M059J (cell line): ENCODE measurements at regions not wholly inside any gene's neighbourhood (a gene's known extent, or its start where the extent isn't known, plus 50 kb on each side); places are given as distances from the start of the nearest gene placed in this dataset.

Experiments
- DNase-seq: peaks from one replicate; pipeline ENCODE4 v3.0.0-alpha.2; 2012; ENCODE audit warnings: low read depth

DNA sequence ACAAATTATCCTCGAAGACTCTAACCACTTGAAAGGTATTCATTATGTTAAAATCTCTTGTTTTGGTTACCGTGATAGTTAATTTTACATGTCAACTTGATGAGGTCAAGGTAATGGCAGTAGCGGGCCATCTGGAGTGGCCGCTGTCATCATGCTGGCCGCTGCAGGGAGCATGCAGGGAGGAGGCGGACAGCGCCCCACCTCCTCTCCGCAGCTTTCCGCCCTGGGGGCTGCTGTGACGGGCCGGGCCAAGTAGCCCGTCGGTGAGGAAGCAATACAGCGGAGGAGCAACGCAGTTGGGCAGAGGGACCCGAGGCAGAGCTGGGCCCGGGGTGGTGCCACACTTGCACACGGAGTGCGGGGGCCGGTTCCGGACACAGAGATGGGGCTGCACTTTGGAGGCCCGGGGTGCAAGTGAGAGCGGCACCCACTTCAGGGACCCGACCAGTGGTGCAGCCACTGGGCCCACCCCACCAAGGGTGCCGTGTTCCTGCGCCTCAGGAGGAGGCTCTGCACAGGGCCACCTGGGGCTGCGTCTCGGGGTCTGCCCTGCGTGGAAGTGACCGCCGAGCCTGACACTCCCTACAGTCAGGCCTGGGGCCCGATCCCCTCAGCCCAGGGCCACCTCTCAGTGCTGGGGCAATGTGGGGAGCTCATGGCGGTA, 452.4 kb downstream of the LRATD1 start:
- DNase-seq: no peak

DNA sequence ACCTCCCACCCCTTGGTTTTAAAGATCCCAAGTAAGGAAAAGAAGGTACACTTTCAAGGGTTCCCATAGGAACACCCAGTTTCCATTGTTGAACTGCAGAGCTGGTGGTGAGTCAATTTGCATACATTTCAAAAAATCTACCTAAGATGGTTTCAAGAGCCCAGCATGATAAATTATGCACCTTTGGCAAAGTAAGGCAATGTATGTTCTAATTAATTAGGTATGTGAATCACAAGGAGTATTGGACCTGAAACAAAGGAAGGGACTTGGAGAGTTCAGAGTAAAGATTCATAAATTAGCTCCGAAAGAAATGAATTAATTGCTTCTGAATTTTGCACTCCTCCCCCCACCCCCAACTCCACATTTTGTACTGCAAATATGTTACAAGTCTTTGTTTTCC, 459.7 kb downstream of the LRATD1 start:
- DNase-seq: no peak

DNA sequence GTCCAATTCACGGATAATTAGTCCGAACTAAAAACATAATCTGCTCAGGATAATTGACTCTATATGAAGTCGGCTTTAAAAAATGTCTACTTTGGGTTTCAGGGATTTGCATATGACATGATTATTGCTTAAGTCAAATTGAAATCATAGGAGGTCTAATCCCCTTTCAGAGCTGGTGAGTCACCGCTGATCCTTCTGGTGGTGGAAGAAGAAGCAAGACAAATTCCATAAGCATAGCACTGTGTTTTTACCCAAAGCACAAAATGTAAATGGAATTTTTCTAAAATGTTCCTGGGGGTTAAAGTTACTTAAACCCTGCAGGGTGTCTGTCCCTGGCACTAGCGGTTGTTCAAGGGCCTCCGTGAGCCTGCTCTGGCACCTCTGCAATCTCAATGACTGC, 460.2 kb downstream of the LRATD1 start:
- no peak for DNase-seq

DNA sequence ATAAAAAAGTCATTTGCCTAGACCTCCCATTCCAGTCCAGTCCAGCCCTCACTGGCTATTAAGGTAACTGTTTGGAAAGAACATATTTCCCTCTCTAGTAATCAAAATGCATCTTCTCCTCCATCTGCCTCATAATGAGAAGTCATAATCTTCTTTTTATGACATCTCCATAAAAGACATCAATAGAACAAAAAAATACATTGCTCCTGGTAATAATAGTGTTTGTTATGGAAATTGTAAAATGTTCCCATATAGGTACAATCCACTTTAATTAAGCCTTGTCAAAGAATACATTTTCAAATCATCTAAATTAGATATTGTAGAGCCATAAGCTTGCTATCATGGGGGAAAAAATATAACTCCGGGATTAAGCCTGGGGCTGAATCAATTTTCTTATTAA, 461.6 kb downstream of the LRATD1 start:
- no peak for DNase-seq

DNA sequence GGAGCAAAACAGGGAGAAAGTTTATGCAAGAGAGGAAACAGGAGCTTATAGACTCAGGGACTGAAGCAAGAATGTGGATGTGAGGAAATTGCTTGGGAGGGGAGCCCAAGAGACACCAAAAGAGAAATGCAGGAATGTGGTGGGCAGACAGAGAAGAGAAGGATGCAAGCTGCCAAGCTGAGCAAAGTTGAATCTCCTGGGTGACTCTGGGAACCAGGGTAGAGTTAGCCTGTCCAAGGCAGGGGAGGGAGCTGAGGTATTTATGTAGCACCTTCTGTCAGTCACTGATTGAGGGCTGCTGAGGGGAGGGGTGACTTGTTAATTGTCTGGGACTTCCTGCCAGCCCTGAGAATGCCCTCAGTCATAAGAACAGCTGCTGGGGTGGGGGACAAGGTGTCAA, 464.3 kb downstream of the NBAS start:
- no peak for DNase-seq

DNA sequence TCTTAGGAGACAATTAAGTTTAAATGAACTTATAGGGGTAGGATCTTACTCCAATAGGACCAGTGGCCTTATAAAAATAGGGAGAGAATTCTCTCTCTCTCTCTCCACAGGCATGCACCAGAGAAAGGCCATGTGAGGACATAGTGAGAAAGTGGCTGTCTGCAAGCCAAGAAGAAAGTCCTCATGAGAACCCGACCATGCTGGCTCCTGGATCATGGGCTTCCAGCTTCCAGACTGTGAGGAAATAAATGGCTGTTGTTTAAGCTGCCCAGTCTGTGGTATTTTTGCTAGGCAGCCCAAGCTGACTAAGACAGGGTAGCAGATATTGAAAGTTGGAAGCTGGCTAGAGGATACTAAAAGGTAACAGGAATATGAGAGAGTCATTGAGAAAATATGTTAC, 454.0 kb downstream of the NBAS start:
- DNase-seq: no peak

DNA sequence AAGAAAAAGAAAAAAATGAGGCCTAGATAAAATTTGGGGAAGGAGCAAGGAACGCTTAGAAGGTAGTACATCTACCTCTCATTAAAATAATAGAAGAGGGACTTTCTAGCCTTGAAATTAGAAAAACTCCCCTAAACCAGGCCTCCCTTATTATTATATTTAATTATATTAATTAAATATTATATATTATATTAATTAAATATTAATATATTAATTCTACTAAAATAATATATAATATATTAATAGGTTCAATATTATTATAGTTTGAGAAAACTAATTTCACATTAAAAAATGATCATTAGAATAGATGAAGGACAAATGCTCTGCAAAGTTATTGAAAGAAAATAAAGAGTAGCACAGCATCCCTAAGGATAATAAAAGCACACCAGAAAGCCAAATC, 449.4 kb downstream of the NBAS start:
- DNase-seq: no peak

DNA sequence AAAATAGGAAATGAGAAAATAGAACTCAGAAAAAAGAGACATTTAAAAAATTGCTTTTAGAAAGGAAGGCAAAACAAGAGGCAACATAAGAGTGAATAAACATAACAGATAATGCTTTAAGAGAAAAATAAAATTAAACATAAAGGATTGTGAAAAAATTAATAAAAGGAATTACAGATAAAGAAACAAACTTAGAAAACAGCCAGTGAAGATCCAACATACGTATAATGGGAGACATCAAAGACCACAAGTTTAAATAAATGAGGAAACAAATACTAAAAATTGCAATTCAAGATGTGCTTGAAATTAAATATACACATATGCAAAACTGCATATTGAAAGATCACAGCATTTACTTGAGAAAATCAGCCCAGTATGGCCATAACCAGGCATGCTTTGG, 448.9 kb downstream of the NBAS start:
- peak; percentile 1 for DNase-seq

DNA sequence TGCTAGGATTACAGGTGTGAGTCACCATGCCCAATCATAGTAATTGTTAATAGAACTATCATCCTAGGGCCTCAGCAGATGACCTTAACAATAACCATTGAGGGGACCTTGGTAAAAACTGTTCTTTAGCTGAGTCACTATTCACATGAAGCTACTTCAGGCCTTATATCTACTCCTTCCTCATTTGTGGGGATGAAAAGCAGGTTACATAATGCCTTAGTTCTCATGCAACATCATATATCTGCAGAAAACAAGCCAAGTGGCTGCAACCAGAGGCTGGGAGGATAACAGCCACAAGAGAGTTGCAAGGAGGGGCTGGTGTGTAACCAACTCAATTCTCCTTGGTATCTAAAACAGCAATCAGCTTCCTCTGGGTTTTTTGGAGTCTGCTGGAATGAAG, 445.4 kb downstream of the NBAS start:
- DNase-seq: no peak

DNA sequence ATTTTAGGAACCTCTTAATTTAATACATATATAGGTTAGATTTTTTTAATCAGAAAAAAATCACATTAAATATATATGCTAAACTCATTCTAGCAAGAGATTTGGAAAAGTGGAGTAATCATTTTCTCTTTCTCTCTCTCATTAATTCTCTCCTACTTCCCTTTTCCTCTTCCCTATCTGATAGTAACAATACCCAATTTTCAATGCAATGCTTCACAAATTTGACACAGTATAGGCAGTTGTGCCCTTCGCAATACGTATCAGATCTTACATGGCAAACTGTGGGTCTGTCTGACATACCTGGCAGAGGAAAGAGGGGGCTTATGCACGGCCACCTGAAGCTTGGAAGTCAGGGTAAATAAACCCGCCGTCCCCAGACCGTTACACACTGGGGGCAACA, 444.3 kb downstream of the NBAS start:
- no peak for DNase-seq
